GM23248 (cell line): ENCODE measurements at regions not wholly inside any gene's neighbourhood (a gene's known extent, or its start where the extent isn't known, plus 50 kb on each side); places are given as distances from the start of the nearest gene placed in this dataset.

Source experiments
- EZH2 ChIP-seq: fragments of 200-600 bp; sonication (generic); IDR thresholded peaks from 2 replicates; pipeline ENCODE4 v1.6.1; 2018; ENCODE audit warnings: antibody characterized with exemption, mild to moderate bottlenecking; ENCODE audit not compliant: insufficient read depth, poor library complexity, severe bottlenecking
- EZH2phosphoT487 ChIP-seq: fragments of 200-600 bp; sonication (generic); IDR thresholded peaks from 2 replicates; pipeline ENCODE4 v1.6.1; 2018; ENCODE audit warnings: antibody characterized with exemption, moderate library complexity, mild to moderate bottlenecking, low read depth; ENCODE audit not compliant: insufficient read depth

DNA sequence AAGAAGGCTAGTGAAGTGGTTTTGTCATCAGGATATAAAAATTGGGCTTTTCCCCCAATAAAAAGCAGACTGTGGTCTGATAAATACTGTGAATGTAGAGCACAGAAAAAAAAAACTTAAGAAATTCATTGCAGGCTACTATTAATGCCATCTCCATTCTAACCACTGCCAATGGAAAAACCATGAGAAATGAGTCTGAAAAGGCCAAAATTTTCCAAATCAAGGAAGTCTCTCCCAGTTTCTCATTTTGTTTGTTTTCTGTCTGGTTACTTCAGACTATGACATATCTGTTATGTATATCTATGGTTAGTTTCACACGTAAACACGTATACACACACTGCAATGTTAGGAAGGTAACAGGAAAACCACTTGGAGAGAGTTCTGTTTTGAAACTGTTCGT is 193.6 kb upstream of the TSC22D1 start:
- TF ChIP-seq EZH2 (no peak), EZH2phosphoT487 (no peak)
